Ascending aorta (tissue), 2 donors: ENCODE measurements at regions not wholly inside any gene's neighbourhood (a gene's known extent, or its start where the extent isn't known, plus 50 kb on each side); places are given as distances from the start of the nearest gene placed in this dataset.

ENCODE experiments used
- DNase-seq, 2 donors: peaks; one replicate each; pipeline ENCODE4 v3.0.0-alpha.2; 2019; ENCODE audit warnings: low spot score in 2 of 2
- H3K27ac ChIP-seq, 2 donors: fragments of 200-600 bp; sonication (generic); one replicate each; pipeline ENCODE4 v1.5.1; 2016 to 2017; ENCODE audit warnings: mild to moderate bottlenecking in 1 of 2
- H3K27me3 ChIP-seq: fragments of 200-600 bp; sonication (generic); one replicate; pipeline ENCODE4 v1.5.1; 2017
- H3K36me3 ChIP-seq, 2 donors: fragments of 200-600 bp; sonication (generic); one replicate each; pipeline ENCODE4 v1.5.1; 2016
- H3K4me1 ChIP-seq, 2 donors: fragments of 200-600 bp; sonication (generic); one replicate each; pipeline ENCODE4 v1.5.1; 2016 to 2017; ENCODE audit warnings: mild to moderate bottlenecking in 1 of 2
- H3K4me3 ChIP-seq, 2 donors: fragments of 200-600 bp; sonication (generic); one replicate each; pipeline ENCODE4 v1.5.1; 2016 to 2017; ENCODE audit warnings: mild to moderate bottlenecking in 1 of 2
- H3K9me3 ChIP-seq, 2 donors: fragments of 200-600 bp; sonication (generic); one replicate each; pipeline ENCODE4 v1.5.1; 2016
- CTCF ChIP-seq, 3 experiments: fragments of 200-600 bp in 2 of 3; fragments of 450-650 bp in 1 of 3; sonication (generic) in 2 of 3; IDR thresholded peaks; one replicate each; pipeline ENCODE4 v1.5.1; 2016 to 2019; ENCODE audit warnings: antibody characterized with exemption in 3 of 3, mild to moderate bottlenecking in 1 of 3, moderate library complexity in 1 of 3
- intact Hi-C: fragments of 100-400 bp; cut with DNase I; formaldehyde crosslinking; loops from one replicate; pipeline ENCODE4 v1.15.1; 2023

DNA sequence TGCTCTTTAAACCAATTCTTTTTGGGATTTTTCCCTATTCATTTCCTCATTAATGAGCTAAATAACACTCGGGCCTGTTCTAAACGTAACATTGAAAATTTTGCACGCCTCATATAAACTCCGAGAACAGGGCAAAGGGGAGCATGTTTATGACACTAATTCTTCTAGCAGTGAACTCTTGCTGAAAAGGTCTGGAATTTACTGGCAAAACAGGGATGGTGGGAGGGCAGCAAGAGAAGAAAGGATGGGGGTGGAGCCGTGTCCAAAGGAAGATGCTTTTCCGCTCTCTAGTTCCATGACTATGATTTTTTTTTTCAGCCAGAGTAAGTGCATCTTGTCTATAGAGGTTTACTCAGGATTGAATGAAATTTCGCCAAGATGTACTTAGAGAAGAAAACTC, 50.0 kb upstream of the IL1R1 start:
- H3K9me3 ChIP-seq, result no peaks in the 10 kb centered on the region
- TF ChIP-seq CTCF (IDR thresholded peaks at IDR 0.05), result no peak
- H3K4me3 ChIP-seq, result no peak overlapping the region
- no peak overlapping the region for H3K27ac ChIP-seq
- H3K4me1 ChIP-seq, result no peaks in the 10 kb centered on the region
- DNase-seq, result no peak
- intact Hi-C loops, result no loop called here
- no peaks in the 10 kb centered on the region for H3K36me3 ChIP-seq
- no peaks in the 10 kb centered on the region for H3K27me3 ChIP-seq
